Right lobe of liver (tissue), 4 donors: ENCODE measurements at regions not wholly inside any gene's neighbourhood (a gene's known extent, or its start where the extent isn't known, plus 50 kb on each side); places are given as distances from the start of the nearest gene placed in this dataset.

Source experiments
- CTCF ChIP-seq, 4 donors: fragments of 200-600 bp in 3 of 4; fragments of 450-650 bp in 1 of 4; IDR thresholded peaks; one replicate each; pipeline versions ENCODE4 v1.5.1 to v1.8.0; 2016 to 2022; ENCODE audit warnings: antibody characterized with exemption in 4 of 4, mild to moderate bottlenecking in 2 of 4
- POLR2A ChIP-seq: fragments of 450-650 bp; IDR thresholded peaks from one replicate; pipeline ENCODE4 v1.6.1; 2017; ENCODE audit warnings: antibody characterized with exemption, mild to moderate bottlenecking
- donor health status: DM: no; HTN: no; CAD: no.
- donor health status: DM: no; HTN: no; CAD: no.
- donor health status: DM: no; HTN: yes; CAD: no.

- TF ChIP-seq CTCF (IDR thresholded peaks at IDR 0.05) (no peak), POLR2A (no peak)
These were observed 184.4 kb upstream of the GALNT2 start for GRCh38 chr1:229882621-229883020.
